CD1c-positive myeloid dendritic cell (primary cell): ENCODE measurements at regions not wholly inside any gene's neighbourhood (a gene's known extent, or its start where the extent isn't known, plus 50 kb on each side); places are given as distances from the start of the nearest gene placed in this dataset.
"Not testable (repeated sequence)": the region's sequence is repeated elsewhere in the genome, so short reads cannot be mapped to it uniquely, and the experiment has no call there.

Experiments used
- DNase-seq: peaks from one replicate; pipeline ENCODE4 v3.0.0-alpha.2; 2016; ENCODE audit errors: extremely low spot score

DNA sequence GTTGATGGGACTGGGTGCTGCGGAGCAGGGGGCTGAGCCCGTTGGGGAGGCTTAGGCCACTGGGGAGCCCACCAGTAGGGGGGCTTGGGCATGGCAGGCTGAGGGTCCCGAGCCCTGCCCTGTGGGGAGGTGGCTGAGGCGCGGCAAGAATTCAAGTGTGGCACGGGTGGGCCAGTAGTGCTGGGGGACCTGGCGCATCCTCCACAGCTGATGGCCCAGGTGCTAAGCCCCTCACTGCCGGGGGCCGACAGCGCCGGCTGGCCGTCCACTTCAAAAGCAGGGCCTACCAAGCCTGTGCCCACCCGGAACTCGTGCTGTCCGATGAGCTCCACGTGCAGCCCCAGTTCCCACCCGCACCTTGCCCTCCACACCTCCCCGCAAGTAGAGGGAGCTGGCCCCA, 917.5 kb downstream of the TAF11L14 start:
- no peak for DNase-seq

- DNase-seq = no peak
Observed at GRCh38 chr5:18553269-18553668, 919.0 kb downstream of the TAF11L14 start.

GRCh38 chr5:18560602-18561001, 926.3 kb downstream of the TAF11L14 start:
- DNase-seq = no peak

DNA sequence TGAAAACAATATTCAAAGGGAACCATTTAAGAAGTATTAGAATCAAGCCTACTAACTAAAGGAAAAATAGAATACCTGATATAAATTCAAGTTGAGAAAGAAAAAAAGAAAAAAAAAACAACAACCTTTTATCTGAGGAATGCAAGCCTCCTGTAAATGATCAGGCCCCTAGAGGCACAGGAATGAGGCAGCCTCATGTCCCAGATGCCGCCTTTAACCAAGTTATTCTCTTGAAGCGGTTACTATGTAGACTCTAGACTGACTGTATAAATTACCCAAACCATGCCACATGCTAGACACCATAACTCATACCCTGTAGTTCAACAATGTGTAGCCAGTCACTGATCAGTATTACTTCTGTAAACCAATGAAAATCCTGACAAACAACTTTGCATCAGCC, 929.6 kb downstream of the TAF11L14 start:
- DNase-seq = no peak

GRCh38 chr5:18566671-18567070, 932.4 kb downstream of the TAF11L14 start:
- DNase-seq = no peak

DNA sequence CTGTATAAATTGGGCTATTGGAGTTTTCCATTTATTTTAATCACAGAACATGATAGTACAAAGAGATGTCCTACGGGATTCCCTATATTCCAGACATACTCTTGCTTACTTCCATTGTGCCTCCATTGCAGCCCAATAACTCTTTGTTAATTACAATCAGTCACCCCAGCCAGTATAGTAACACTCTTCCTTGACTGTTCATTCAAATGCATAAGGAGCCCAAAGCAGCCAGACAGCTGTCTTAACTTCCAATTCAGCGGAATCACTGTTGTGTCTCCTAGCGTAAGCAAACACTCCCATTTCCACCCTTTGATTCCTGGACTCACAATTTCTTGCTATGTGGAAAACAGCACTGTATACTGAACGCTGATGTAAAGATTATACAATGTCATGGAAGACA, 942.3 kb downstream of the TAF11L14 start:
- DNase-seq = no peak

GRCh38 chr5:18601185-18601584, 966.9 kb downstream of the TAF11L14 start:
- DNase-seq = no peak

DNA sequence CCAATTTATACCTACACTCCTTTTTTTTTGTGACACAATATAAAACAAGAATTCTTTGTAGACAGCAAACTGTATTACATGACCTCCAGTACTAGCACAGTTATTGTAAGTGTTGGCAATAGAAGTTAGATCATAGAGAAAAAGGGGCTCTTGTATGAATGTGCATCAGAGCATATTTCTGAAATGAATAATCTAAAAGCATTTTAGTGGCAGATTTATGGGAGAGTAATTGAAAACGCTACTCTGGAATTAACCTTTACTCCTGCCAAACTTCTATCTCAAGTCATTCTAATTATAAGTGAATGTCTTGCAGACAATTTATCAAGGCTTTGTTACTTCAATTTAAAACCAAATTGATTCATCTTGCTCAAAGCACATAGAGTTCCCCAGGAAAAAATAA, 968.1 kb downstream of the TAF11L14 start:
- no peak for DNase-seq

DNA sequence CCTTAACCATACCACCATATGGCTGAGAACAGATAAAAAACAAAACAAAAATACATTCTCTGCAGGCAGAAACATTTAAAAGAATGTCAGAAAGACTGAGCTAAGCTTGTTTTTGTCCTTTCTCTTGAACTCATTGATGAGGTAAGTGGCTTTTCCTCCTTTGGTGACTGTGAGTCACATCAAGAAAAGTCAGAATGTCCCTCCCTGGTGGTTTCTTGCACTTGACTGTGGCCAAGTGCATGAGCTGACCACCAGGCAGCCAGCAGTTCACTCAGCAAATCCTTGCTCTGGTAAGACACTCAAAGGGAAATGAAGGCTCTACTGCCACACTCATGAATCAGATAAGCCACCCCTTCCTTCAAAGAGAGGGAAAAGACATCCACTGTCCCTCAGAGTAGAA, 970.9 kb downstream of the TAF11L14 start:
- no peak for DNase-seq

- no peak for DNase-seq
Observed at GRCh38 chr5:18607570-18607969, 973.3 kb downstream of the TAF11L14 start.

GRCh38 chr5:18617191-18617590, 982.9 kb downstream of the TAF11L14 start:
- not testable (repeated sequence) for DNase-seq

- DNase-seq = no peak
Observed at GRCh38 chr5:18630458-18631045, 996.3 kb downstream of the TAF11L14 start.

GRCh38 chr5:18652404-18653215, 1018.4 kb downstream of the TAF11L14 start:
- DNase-seq = no peak

- no peak for DNase-seq
Observed at GRCh38 chr5:18653216-18653752, 1019.0 kb downstream of the TAF11L14 start.

GRCh38 chr5:18660511-18660910, 1026.3 kb downstream of the TAF11L14 start:
- DNase-seq = no peak

DNA sequence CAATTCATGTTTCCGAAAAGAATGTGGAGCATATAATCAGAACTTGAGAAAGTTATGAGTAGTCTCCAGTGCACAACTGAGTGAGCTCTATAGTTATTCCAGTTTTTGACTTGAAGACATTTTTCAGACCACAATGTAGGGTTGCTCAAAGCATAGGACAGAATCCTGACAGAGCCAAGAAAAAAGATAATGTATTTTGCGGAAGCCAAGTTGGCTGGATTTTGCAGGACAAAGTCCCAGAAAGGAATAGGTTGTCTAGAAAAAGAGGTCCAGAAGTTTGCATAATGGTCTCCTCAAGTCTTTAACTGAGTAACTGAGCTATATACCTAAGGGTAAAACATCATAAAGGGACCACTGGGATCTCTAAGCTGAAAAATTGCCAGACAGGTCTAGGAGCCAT, 1028.0 kb downstream of the TAF11L14 start:
- no peak for DNase-seq

DNA sequence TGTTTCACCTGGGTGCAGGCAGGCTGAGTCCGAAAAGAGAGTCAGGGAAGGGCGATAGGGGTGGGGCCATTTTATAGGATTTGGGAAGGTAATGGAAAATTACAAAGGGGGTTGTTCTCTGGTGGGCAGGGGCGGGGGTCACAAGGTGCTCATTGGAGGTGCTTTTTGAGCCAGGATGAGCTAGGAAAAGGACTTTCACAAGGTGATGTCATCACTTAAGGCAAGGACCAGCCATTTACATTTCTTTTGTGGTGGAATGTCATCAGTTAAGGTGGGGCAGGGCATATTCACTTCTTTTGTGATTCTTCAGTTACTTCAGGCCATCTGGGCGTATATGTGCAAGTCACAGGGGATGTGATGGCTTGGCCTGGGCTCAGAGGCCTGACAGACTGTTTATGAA, 1040.0 kb downstream of the TAF11L14 start:
- DNase-seq = not testable (repeated sequence)

- no peak for DNase-seq
Observed at GRCh38 chr5:18675041-18675440, 1040.8 kb downstream of the TAF11L14 start.

DNA sequence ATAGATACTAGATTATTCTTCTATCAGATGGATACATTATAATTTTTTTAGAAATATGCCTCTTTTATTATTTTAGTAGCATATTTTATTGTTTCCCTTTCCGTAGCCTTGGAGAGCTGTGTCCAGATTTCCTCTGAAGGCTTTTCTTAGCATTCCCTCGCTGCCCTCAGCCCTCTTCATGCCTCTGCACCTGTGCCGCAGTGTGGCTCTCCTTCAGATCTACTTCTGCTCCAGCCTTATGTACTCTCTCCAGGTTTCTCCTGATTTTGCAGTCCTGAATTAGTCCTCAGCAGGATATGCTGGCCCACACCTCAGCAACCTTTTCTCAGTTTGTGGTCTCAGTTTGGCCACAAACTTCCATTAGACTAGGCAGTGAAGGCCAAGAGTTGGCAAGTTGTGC, 1052.0 kb downstream of the TAF11L14 start:
- no peak for DNase-seq

DNA sequence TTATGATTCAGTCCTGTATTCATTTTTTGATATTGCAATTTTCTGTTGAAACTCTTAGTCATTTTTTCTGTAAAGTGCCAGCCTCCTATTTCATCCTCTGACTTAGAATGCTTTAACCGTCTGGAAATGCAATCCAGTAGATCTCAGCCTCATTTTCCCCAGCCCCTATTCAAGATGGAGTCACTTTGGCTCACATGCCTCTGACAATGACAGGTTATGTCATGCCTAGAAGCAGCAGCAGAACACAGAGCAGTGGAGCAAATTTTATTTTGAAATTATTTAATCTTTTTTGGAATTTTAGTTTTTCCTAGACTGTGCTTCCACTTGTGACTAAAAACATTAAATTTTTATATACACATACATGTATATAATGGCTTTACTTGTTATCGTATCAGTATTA, 1053.2 kb downstream of the TAF11L14 start:
- no peak for DNase-seq

DNA sequence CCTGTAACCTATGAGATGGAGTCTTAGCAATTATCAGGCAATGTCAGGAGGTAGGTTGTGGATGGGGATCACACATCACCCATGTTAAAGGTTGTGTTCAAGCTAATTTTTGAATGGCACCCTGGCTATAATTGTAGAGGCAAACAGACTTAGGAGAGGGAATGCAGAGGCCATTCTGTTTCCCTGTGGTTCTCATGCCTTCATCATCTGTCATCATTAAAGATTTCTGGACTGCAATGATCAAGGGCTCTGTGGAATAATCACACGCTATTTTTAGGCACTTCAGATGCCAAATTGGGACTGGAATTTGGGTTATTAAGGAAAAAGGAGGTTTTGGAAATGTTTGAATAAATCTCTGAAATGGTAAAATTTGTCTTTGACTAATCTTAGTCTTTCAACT, 1065.4 kb downstream of the TAF11L14 start:
- no peak for DNase-seq

DNA sequence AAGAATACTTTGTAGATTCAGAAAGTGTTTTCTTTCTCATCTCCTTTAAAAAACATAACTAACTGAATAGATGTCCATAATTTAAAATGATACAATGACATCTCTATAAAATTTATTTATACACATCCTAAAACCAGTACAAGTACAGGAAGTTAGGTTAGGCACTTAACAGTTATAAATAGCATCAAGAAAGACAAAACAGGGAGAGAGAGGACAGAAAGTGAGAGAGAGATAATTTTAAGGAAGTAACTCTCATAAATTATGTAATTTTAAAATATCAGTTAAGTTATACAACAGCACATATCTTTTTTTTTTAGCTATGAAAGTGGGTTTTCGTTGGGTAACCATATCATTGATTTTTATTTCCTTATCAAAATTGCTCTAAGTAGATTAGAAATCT, 1068.6 kb downstream of the TAF11L14 start:
- no peak for DNase-seq

DNA sequence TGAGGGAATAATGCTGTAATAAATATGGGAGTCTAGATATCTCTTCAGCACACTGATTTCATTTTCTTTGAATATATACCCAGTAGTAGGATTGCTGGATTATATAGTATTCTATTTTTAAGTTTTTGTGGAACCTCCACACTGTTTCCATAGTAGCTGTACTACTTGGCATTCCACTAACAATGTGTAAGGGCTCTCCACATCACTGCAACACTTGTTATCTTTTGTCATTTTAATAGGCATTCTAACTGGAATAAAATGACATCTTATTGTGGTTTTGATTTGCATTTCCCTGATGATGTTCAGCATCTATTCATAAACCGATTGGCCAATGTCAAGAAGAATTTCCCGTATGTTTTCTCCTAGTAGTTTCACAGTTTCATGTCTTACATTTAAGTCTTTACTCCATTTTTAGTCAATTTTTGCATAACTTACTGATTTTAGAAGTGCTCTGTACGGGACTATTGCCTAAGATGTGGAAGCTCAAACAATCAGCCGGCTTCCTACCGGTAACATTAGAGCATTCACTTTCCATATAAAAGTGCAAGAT, 1078.8 kb downstream of the TAF11L14 start:
- DNase-seq = no peak
